ENCODE measurements at regions not wholly inside any gene's neighbourhood (a gene's known extent, or its start where the extent isn't known, plus 50 kb on each side); places are given as distances from the start of the nearest gene placed in this dataset.

GRCh38 chr6:68012822-68013221 lies 622.3 kb upstream of the ADGRB3 start:
- no peaks in the 10 kb centered on the region for H4K20me1 ChIP-seq (replicated peaks in 1 of 2; ENCODE audit: control insufficient read depth in 1 of 2, insufficient read depth in 2 of 2, low read length in 2 of 2)
- H3K56ac ChIP-seq (replicated peaks; ENCODE audit: insufficient read length, low read depth, low read length), result no peak overlapping the region
- H2BK5ac ChIP-seq (ENCODE audit: low read depth, low read length), result no peak overlapping the region
- ChIA-PET POLR2A (ENCODE audit: partially characterized antibody) (no interaction called here), CTCF (ENCODE audit: partially characterized antibody) (no interaction called here)
- no peak overlapping the region for H3K4me2 ChIP-seq (ENCODE audit: insufficient read depth in 1 of 2, low read depth in 2 of 2, low read length in 2 of 2)
- H4K5ac ChIP-seq (ENCODE audit: insufficient read length, low read depth, low read length), result no peak overlapping the region
- H2BK120ac ChIP-seq (replicated peaks; ENCODE audit: low read depth, low read length), result no peak overlapping the region
- no peak overlapping the region for H2BK20ac ChIP-seq (ENCODE audit: low read length)
- H3K4me1 ChIP-seq (replicated peaks in 1 of 4; ENCODE audit: control insufficient read depth in 3 of 4, insufficient read depth in 4 of 4, low read length in 3 of 4), result peaks cover 0 to 2% (median 0%) of the 10 kb centered on the region in 4 experiments; a peak in 1 of 7 replicates
- no peaks in the 10 kb centered on the region; a peak in 1 of 4 replicates for H3K9me3 ChIP-seq (ENCODE audit: insufficient read depth in 2 of 2, low read depth in 1 of 2, low read length in 1 of 2)
- H4K91ac ChIP-seq (replicated peaks; ENCODE audit: insufficient read length, low read length), result no peak overlapping the region
- FAIRE-seq, result no peak
- no peaks in the 10 kb centered on the region for H3K23me2 ChIP-seq (ENCODE audit: low read depth, low read length)
- H3K4me3 ChIP-seq (ENCODE audit: extremely low read depth in 1 of 4, insufficient read depth in 2 of 4, low read depth in 3 of 4, low read length in 4 of 4), result no peak overlapping the region
- no peak overlapping the region for H2BK15ac ChIP-seq (ENCODE audit: low read length)
- no peak overlapping the region for H3K18ac ChIP-seq (ENCODE audit: extremely low read depth, low read length)
- no peak overlapping the region for H3K4ac ChIP-seq (replicated peaks; ENCODE audit: insufficient read length, low read depth, low read length)
- no peak overlapping the region for H3K14ac ChIP-seq (ENCODE audit: insufficient read length)
- H3K9ac ChIP-seq (replicated peaks in 1 of 4; ENCODE audit: extremely low read depth in 1 of 4, low read depth in 3 of 4, low read length in 3 of 4), result no peak overlapping the region
- no peaks in the 10 kb centered on the region for H3K79me1 ChIP-seq (ENCODE audit: low read depth, low read length)
- no peak overlapping the region for H3K23ac ChIP-seq (ENCODE audit: insufficient read length)
- no peak overlapping the region for H3K27ac ChIP-seq (ENCODE audit: low read depth, low read length)
- no peaks in the 10 kb centered on the region for H3K36me3 ChIP-seq (ENCODE audit: control insufficient read depth in 2 of 4, insufficient read depth in 4 of 4, low read length in 3 of 4)
- H3K79me2 ChIP-seq (ENCODE audit: control insufficient read depth in 1 of 2, insufficient read depth in 2 of 2, low read length in 2 of 2), result no peaks in the 10 kb centered on the region
- DNase-seq (ENCODE audit: low read depth in 1 of 2, low spot score in 2 of 2), result no peak
- WGBS, 2 experiments (ENCODE audit: extremely low coverage in 1 of 2, insufficient coverage in 1 of 2, insufficient read length in 1 of 2, insufficient replicate concordance in 2 of 2, low coverage in 1 of 2, low lambda C conversion rate in 2 of 2, missing lambda C conversion rate in 1 of 2), result 80% methylated on average over 1 of the region's 1 CpG; no CpG with 5 or more reads in 1 of the 2 experiments
- no peak overlapping the region for H4K8ac ChIP-seq (ENCODE audit: extremely low read depth, insufficient read depth, low read length)
- no peak overlapping the region for H2BK12ac ChIP-seq (ENCODE audit: low read depth, low read length)
- no peak overlapping the region for H2AFZ ChIP-seq (ENCODE audit: low read length)
- H2AK5ac ChIP-seq (ENCODE audit: low read depth, low read length), result no peak overlapping the region
- H3K27me3 ChIP-seq (replicated peaks in 1 of 4; ENCODE audit: control insufficient read depth in 3 of 4, extremely low read depth in 1 of 4, insufficient read depth in 3 of 4, low read length in 3 of 4), result no peaks in the 10 kb centered on the region
- no peak for TF ChIP-seq CBX5 (IDR thresholded peaks at IDR 0.05; ENCODE audit: low read depth, low read length)
- no peak for TF ChIP-seq SUZ12 (IDR thresholded peaks at IDR 0.05; ENCODE audit: low read length)
- no peak for TF ChIP-seq RNF2 (IDR thresholded peaks at IDR 0.05; ENCODE audit: borderline replicate concordance, low read depth, low read length, missing control alignments, poor library complexity, severe bottlenecking)
- TF ChIP-seq HDAC6 (IDR thresholded peaks at IDR 0.05; ENCODE audit: low read depth, low read length), result no peak
- no peak for TF ChIP-seq RAD21 (IDR thresholded peaks at IDR 0.05 in 1 of 2, conservative IDR thresholded peaks at IDR 0.05 in 1 of 2; ENCODE audit: low read depth in 2 of 2, low read length in 2 of 2)
- no peak for TF ChIP-seq CREB1 (IDR thresholded peaks at IDR 0.05)
- TF ChIP-seq CEBPB (IDR thresholded peaks at IDR 0.05; ENCODE audit: low read depth, low read length), result no peak
- TF ChIP-seq SIX5 (IDR thresholded peaks at IDR 0.05; ENCODE audit: low read depth, low read length), result no peak
- TF ChIP-seq SP1 (IDR thresholded peaks at IDR 0.05; ENCODE audit: low read depth, low read length), result no peak
- TF ChIP-seq PHF8 (conservative IDR thresholded peaks at IDR 0.05; ENCODE audit: low read depth, low read length), result no peak
- no peak for TF ChIP-seq POU5F1 (IDR thresholded peaks at IDR 0.05; ENCODE audit: low read depth, low read length)
- no peak for TF ChIP-seq ATF2 (IDR thresholded peaks at IDR 0.05; ENCODE audit: low read length)
- TF ChIP-seq ZNF274 (IDR thresholded peaks at IDR 0.05; ENCODE audit: borderline replicate concordance, extremely low read depth, low read length), result no peak
- no peak for TF ChIP-seq TAF1 (IDR thresholded peaks at IDR 0.05; ENCODE audit: low read depth, low read length)

All from H1 (cell line).